ENCODE measurements at regions not wholly inside any gene's neighbourhood (a gene's known extent, or its start where the extent isn't known, plus 50 kb on each side); places are given as distances from the start of the nearest gene placed in this dataset.

DNA sequence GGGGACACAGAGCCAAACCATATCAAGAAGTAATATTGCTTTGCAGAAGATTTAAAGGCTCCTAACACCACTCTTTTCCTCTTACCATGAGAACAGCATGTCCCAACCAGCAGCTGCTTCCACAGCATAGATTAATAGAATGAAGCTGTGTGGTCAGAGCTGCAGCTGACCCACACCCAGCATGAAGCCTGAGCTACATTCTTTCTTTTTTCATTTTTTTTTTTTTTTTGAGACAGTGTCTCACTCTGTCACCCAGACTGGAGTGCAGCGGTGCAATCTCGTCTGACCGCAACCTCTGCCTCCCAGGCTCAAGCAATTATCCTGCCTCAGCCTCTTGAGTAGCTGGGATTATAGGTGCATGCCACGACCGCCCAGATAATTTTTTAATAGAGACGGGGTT lies 289.8 kb downstream of the RAD51AP2 start:
- H3K4ac ChIP-seq (ENCODE audit: low read depth, low read length): no peak overlapping the region
- H2BK20ac ChIP-seq (ENCODE audit: low read depth, low read length, poor library complexity, severe bottlenecking): no peak overlapping the region
- no peak overlapping the region for H3K4me3 Mint-ChIP-seq
- H3K79me2 ChIP-seq (ENCODE audit: insufficient read depth, low read length): no peaks in the 10 kb centered on the region
- WGBS (ENCODE audit: extremely low coverage, insufficient read length, low lambda C conversion rate): no CpG with 5 or more reads among the region's 6 CpGs
- no peak overlapping the region for H4K8ac ChIP-seq (replicated peaks; ENCODE audit: insufficient read length, low read depth, low read length)
- no peak overlapping the region for H2AK5ac ChIP-seq (ENCODE audit: insufficient read length, low read length)
- TF ChIP-seq, protein P1, sequence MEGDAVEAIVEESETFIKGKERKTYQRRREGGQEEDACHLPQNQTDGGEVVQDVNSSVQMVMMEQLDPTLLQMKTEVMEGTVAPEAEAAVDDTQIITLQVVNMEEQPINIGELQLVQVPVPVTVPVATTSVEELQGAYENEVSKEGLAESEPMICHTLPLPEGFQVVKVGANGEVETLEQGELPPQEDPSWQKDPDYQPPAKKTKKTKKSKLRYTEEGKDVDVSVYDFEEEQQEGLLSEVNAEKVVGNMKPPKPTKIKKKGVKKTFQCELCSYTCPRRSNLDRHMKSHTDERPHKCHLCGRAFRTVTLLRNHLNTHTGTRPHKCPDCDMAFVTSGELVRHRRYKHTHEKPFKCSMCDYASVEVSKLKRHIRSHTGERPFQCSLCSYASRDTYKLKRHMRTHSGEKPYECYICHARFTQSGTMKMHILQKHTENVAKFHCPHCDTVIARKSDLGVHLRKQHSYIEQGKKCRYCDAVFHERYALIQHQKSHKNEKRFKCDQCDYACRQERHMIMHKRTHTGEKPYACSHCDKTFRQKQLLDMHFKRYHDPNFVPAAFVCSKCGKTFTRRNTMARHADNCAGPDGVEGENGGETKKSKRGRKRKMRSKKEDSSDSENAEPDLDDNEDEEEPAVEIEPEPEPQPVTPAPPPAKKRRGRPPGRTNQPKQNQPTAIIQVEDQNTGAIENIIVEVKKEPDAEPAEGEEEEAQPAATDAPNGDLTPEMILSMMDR (conservative IDR thresholded peaks at IDR 0.05): no peak
- no peak overlapping the region for H2BK15ac ChIP-seq (ENCODE audit: low read depth, low read length)
- no peak overlapping the region for H3K27ac ChIP-seq (ENCODE audit: insufficient read length, low read depth, low read length)
- no peak overlapping the region for H3T11ph ChIP-seq (ENCODE audit: low read length)
- H2BK5ac ChIP-seq (ENCODE audit: insufficient read length, low read length): no peak overlapping the region
- 0 out of 4 replicates have a peak, but pooled peaks cover 0 to 6% of the 10 kb centered on the region in 2 experiments for H3K4me1 Mint-ChIP-seq
- no peaks in the 10 kb centered on the region for H4K20me1 ChIP-seq (ENCODE audit: control insufficient read depth, insufficient read depth, insufficient read length)
- H3K36me3 Mint-ChIP-seq (ENCODE audit: insufficient read depth in 1 of 3, low read depth in 3 of 3): no peaks in the 10 kb centered on the region
- H3K18ac ChIP-seq (ENCODE audit: insufficient read length, low read depth, low read length): no peak overlapping the region
- no peak overlapping the region for H4K5ac ChIP-seq (ENCODE audit: insufficient read length, low read depth, low read length)
- H3K9me3 Mint-ChIP-seq: no peaks in the 10 kb centered on the region
- H3K4me1 ChIP-seq (ENCODE audit: insufficient read depth, low read length): no peaks in the 10 kb centered on the region; the same call in 1 of the 2 replicates
- no peak overlapping the region for H3K14ac ChIP-seq (ENCODE audit: insufficient read depth, low read length)
- no peak overlapping the region for H3K56ac ChIP-seq (ENCODE audit: insufficient read length, low read depth, low read length)
- H3K27me3 Mint-ChIP-seq (ENCODE audit: low read depth): no peaks in the 10 kb centered on the region; the same call in 1 of the 2 replicates
- no peaks in the 10 kb centered on the region for H3K79me1 ChIP-seq (ENCODE audit: insufficient read depth, low read depth, low read length, poor library complexity, severe bottlenecking)
- H3K9ac ChIP-seq (ENCODE audit: extremely low read depth, insufficient read length, low read length): no peak overlapping the region
- H2BK12ac ChIP-seq (ENCODE audit: insufficient read length, low read depth, low read length): no peak overlapping the region
- no peak overlapping the region; a peak in 1 of 7 replicates for H3K27ac Mint-ChIP-seq
- H2BK120ac ChIP-seq (ENCODE audit: low read depth, low read length, poor library complexity, severe bottlenecking): no peak overlapping the region
- H4K91ac ChIP-seq (ENCODE audit: insufficient read length, low read depth, low read length): no peak overlapping the region
- H2AFZ ChIP-seq (ENCODE audit: low read length): no peak overlapping the region
- H3K9me3 ChIP-seq (ENCODE audit: control insufficient read depth, low read depth, low read length): no peaks in the 10 kb centered on the region
- DNase-seq: no peak
- H3K27me3 ChIP-seq (ENCODE audit: insufficient read depth, low read length): no peaks in the 10 kb centered on the region
- H3K23me2 ChIP-seq (ENCODE audit: insufficient read length, low read depth, low read length, poor library complexity, severe bottlenecking): no peaks in the 10 kb centered on the region
- no peak overlapping the region for H3K4me2 ChIP-seq (ENCODE audit: insufficient read depth, insufficient read length, low read length)
- no peak overlapping the region for H3K23ac ChIP-seq (ENCODE audit: insufficient read length, low read depth, low read length)

All from H9 (cell line).